Mesendoderm (in vitro differentiated cells): ENCODE measurements at regions not wholly inside any gene's neighbourhood (a gene's known extent, or its start where the extent isn't known, plus 50 kb on each side); places are given as distances from the start of the nearest gene placed in this dataset.

Source experiments
- DNase-seq: peaks from one replicate; pipeline ENCODE4 v3.0.0; 2013
- H2AK5ac ChIP-seq: 2 replicates; pipeline ENCODE4 v1.6.1; 2013; ENCODE audit warnings: low read length, inconsistent platforms
- H2BK120ac ChIP-seq: 2 replicates; pipeline ENCODE4 v1.6.1; 2013; ENCODE audit warnings: low read depth, mild to moderate bottlenecking, low read length, moderate library complexity, mixed read lengths
- H2BK15ac ChIP-seq: replicated peaks from 2 replicates; pipeline ENCODE4 v1.6.1; 2013; ENCODE audit warnings: low read depth, mild to moderate bottlenecking, moderate library complexity
- H2BK5ac ChIP-seq: 2 replicates; pipeline ENCODE4 v1.6.1; 2013; ENCODE audit warnings: low read length, inconsistent platforms
- H3K18ac ChIP-seq: 2 replicates; pipeline ENCODE4 v1.6.1; 2013; ENCODE audit warnings: mild to moderate bottlenecking, low read length, mixed read lengths
- H3K23ac ChIP-seq: one replicate; pipeline ENCODE4 v1.6.1; 2013; ENCODE audit warnings: low read length
- H3K27ac ChIP-seq: 2 replicates; pipeline ENCODE4 v1.5.1; 2013; ENCODE audit warnings: low read depth, mild to moderate bottlenecking, inconsistent platforms, low read length, moderate library complexity
- H3K27me3 ChIP-seq: 2 replicates; pipeline ENCODE4 v1.6.1; 2013; ENCODE audit warnings: low read length, control low read depth, mild to moderate bottlenecking, inconsistent platforms; ENCODE audit not compliant: insufficient read depth, poor library complexity
- H3K36me3 ChIP-seq: 2 replicates; pipeline ENCODE4 v1.6.1; 2013; ENCODE audit warnings: low read length, inconsistent platforms; ENCODE audit not compliant: control insufficient read depth, insufficient read depth
- H3K4ac ChIP-seq: one replicate; pipeline ENCODE4 v1.6.1; 2013; ENCODE audit warnings: low read depth, mild to moderate bottlenecking, low read length, moderate library complexity
- H3K4me1 ChIP-seq: 2 replicates; pipeline ENCODE4 v1.6.1; 2013; ENCODE audit warnings: low read depth, low read length, inconsistent platforms; ENCODE audit not compliant: control insufficient read depth
- H3K4me2 ChIP-seq: 2 replicates; pipeline ENCODE4 v1.6.1; 2013; ENCODE audit warnings: low read length
- H3K4me3 ChIP-seq: 2 replicates; pipeline ENCODE4 v1.5.1; 2013; ENCODE audit warnings: mild to moderate bottlenecking, low read length
- H3K56ac ChIP-seq: one replicate; pipeline ENCODE4 v1.6.1; 2013; ENCODE audit warnings: low read length
- H3K79me1 ChIP-seq: 2 replicates; pipeline ENCODE4 v1.6.1; 2013; ENCODE audit warnings: low read length, inconsistent platforms
- H3K79me2 ChIP-seq: 2 replicates; pipeline ENCODE4 v1.6.1; 2013; ENCODE audit warnings: mild to moderate bottlenecking, low read length; ENCODE audit not compliant: control insufficient read depth, insufficient read depth
- H3K9ac ChIP-seq: 2 replicates; pipeline ENCODE4 v1.6.1; 2013; ENCODE audit warnings: low read length, inconsistent platforms
- H4K5ac ChIP-seq: one replicate; pipeline ENCODE4 v1.6.1; 2013; ENCODE audit warnings: low read length
- H4K8ac ChIP-seq: one replicate; pipeline ENCODE4 v1.6.1; 2013; ENCODE audit warnings: low read depth, mild to moderate bottlenecking, control low read depth, low read length, moderate library complexity
- WGBS: extraction: QIAGEN DNeasy Blood & Tissue Kit; methylation state at CpG from one replicate; pipeline ENCODE4 v1.1.7; 2013; ENCODE audit warnings: low lambda C conversion rate, missing lambda C conversion rate; ENCODE audit not compliant: insufficient coverage; ENCODE audit errors: extremely low coverage; 5-methylcytosine and 5-hydroxymethylcytosine counted together

GRCh38 chr13:111956261-111957151 is 110.4 kb upstream of the SOX1 start:
- Histone ChIP-seq H3K36me3 (no peaks in the 10 kb centered on the region), H3K4ac (no peak overlapping the region), H3K27ac (no peak overlapping the region), H2BK5ac (no peak overlapping the region), H2BK15ac (no peak overlapping the region), H3K4me3 (no peak overlapping the region), H3K56ac (no peak overlapping the region), H2AK5ac (no peak overlapping the region), H3K18ac (no peak overlapping the region), H3K9ac (no peak overlapping the region), H2BK120ac (no peak overlapping the region), H4K8ac (no peak overlapping the region), H3K23ac (no peak overlapping the region), H3K79me1 (no peaks in the 10 kb centered on the region), H3K79me2 (no peaks in the 10 kb centered on the region), H3K4me2 (no peak overlapping the region), H3K4me1 (no peaks in the 10 kb centered on the region), H4K5ac (no peak overlapping the region), H3K27me3 (no peaks in the 10 kb centered on the region)
- DNase-seq = no peak
- no CpG with 5 or more reads among the region's 59 CpGs for WGBS

- no peak overlapping the region for H3K4me2 ChIP-seq
- H3K23ac ChIP-seq = no peak overlapping the region
- no peak overlapping the region for H3K4ac ChIP-seq
- H3K79me1 ChIP-seq = no peaks in the 10 kb centered on the region
- H3K9ac ChIP-seq = no peak overlapping the region
- H2BK15ac ChIP-seq = no peak overlapping the region
- DNase-seq = no peak
- H3K27ac ChIP-seq = no peak overlapping the region
- no peaks in the 10 kb centered on the region for H3K79me2 ChIP-seq
- no peaks in the 10 kb centered on the region for H3K4me1 ChIP-seq
- H3K18ac ChIP-seq = no peak overlapping the region
- no peak overlapping the region for H2BK5ac ChIP-seq
- H3K27me3 ChIP-seq = no peaks in the 10 kb centered on the region
- no peak overlapping the region for H4K8ac ChIP-seq
- H3K36me3 ChIP-seq = no peaks in the 10 kb centered on the region
- no peak overlapping the region for H2AK5ac ChIP-seq
- H3K4me3 ChIP-seq = no peak overlapping the region
- no peak overlapping the region for H4K5ac ChIP-seq
- H3K56ac ChIP-seq = no peak overlapping the region
- no peak overlapping the region for H2BK120ac ChIP-seq
- no CpG with 5 or more reads among the region's 14 CpGs for WGBS
These were observed 109.0 kb upstream of the SOX1 start for GRCh38 chr13:111957913-111958450.

GRCh38 chr13:111958612-111959395 is 108.1 kb upstream of the SOX1 start:
- no peak overlapping the region for H3K4ac ChIP-seq
- no peak overlapping the region for H4K5ac ChIP-seq
- H4K8ac ChIP-seq = no peak overlapping the region
- no peaks in the 10 kb centered on the region for H3K79me2 ChIP-seq
- no CpG with 5 or more reads among the region's 11 CpGs for WGBS
- H2BK120ac ChIP-seq = no peak overlapping the region
- H2BK5ac ChIP-seq = no peak overlapping the region
- no peaks in the 10 kb centered on the region for H3K27me3 ChIP-seq
- no peaks in the 10 kb centered on the region for H3K36me3 ChIP-seq
- no peaks in the 10 kb centered on the region for H3K79me1 ChIP-seq
- H3K56ac ChIP-seq = no peak overlapping the region
- no peak overlapping the region for H3K4me3 ChIP-seq
- no peak overlapping the region for H3K18ac ChIP-seq
- DNase-seq = no peak
- H2AK5ac ChIP-seq = no peak overlapping the region
- no peak overlapping the region for H3K4me2 ChIP-seq
- H3K23ac ChIP-seq = no peak overlapping the region
- no peak overlapping the region for H3K9ac ChIP-seq
- H3K27ac ChIP-seq = no peak overlapping the region
- no peaks in the 10 kb centered on the region for H3K4me1 ChIP-seq
- no peak overlapping the region for H2BK15ac ChIP-seq

GRCh38 chr13:111960152-111960772 is 106.7 kb upstream of the SOX1 start:
- no peak overlapping the region for H2AK5ac ChIP-seq
- no peaks in the 10 kb centered on the region for H3K36me3 ChIP-seq
- H3K27me3 ChIP-seq = no peaks in the 10 kb centered on the region
- DNase-seq = no peak
- no peak overlapping the region for H3K56ac ChIP-seq
- no peak overlapping the region for H3K4me2 ChIP-seq
- H3K18ac ChIP-seq = no peak overlapping the region
- H3K9ac ChIP-seq = no peak overlapping the region
- no peaks in the 10 kb centered on the region for H3K79me1 ChIP-seq
- H2BK5ac ChIP-seq = no peak overlapping the region
- no peak overlapping the region for H3K23ac ChIP-seq
- no peaks in the 10 kb centered on the region for H3K4me1 ChIP-seq
- H3K27ac ChIP-seq = no peak overlapping the region
- no peaks in the 10 kb centered on the region for H3K79me2 ChIP-seq
- no peak overlapping the region for H3K4ac ChIP-seq
- H4K8ac ChIP-seq = no peak overlapping the region
- no peak overlapping the region for H4K5ac ChIP-seq
- H3K4me3 ChIP-seq = no peak overlapping the region
- H2BK120ac ChIP-seq = no peak overlapping the region
- no peak overlapping the region for H2BK15ac ChIP-seq

- H3K4me1 ChIP-seq = no peaks in the 10 kb centered on the region
- H2AK5ac ChIP-seq = no peak overlapping the region
- H4K5ac ChIP-seq = no peak overlapping the region
- H4K8ac ChIP-seq = no peak overlapping the region
- no peak overlapping the region for H3K56ac ChIP-seq
- no peaks in the 10 kb centered on the region for H3K79me1 ChIP-seq
- no peak overlapping the region for H2BK120ac ChIP-seq
- H2BK15ac ChIP-seq = no peak overlapping the region
- no peak overlapping the region for H3K4me2 ChIP-seq
- no peak overlapping the region for H3K18ac ChIP-seq
- H3K9ac ChIP-seq = no peak overlapping the region
- DNase-seq = no peak
- H3K4ac ChIP-seq = no peak overlapping the region
- no peak overlapping the region for H3K4me3 ChIP-seq
- no peaks in the 10 kb centered on the region for H3K27me3 ChIP-seq
- no peaks in the 10 kb centered on the region for H3K36me3 ChIP-seq
- no peak overlapping the region for H3K23ac ChIP-seq
- H3K79me2 ChIP-seq = no peaks in the 10 kb centered on the region
- no peak overlapping the region for H2BK5ac ChIP-seq
- WGBS = no CpG with 5 or more reads among the region's 10 CpGs
- no peak overlapping the region for H3K27ac ChIP-seq
These were observed 105.7 kb upstream of the SOX1 start for GRCh38 chr13:111961236-111961635.
